ENCODE measurements at regions not wholly inside any gene's neighbourhood (a gene's known extent, or its start where the extent isn't known, plus 50 kb on each side); places are given as distances from the start of the nearest gene placed in this dataset.

DNA sequence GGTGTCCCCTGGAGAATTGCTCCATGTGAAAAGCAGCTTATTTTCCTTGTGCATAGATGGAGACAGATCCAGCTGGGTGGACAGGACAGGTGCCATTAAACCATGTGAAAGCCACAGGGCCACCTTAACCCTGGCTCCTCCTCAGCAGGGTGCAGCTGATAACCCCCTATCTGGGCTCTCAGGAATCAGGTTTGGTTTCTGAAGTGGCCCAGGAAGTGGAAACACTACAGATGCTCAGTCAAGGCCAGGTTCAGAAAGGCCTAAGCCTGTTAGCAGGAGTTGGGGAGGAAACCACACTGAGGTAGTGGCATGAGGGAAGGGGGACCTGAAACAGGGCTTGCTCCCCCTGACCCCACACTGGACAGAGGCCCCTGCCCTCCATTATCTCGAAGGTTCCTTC, 217.0 kb downstream of the SPP2 start:
- H3K18ac ChIP-seq (ENCODE audit: low read length): no peak overlapping the region
- H3K36me3 ChIP-seq (ENCODE audit: control insufficient read depth in 1 of 2, insufficient read depth in 2 of 2, low read length in 2 of 2): no peaks in the 10 kb centered on the region
- DNase-seq: no peak
- H4K8ac ChIP-seq (ENCODE audit: low read depth, low read length): no peak overlapping the region
- no peaks in the 10 kb centered on the region for H3K79me2 ChIP-seq (ENCODE audit: control insufficient read depth, insufficient read depth, low read length, poor library complexity)
- H4K91ac ChIP-seq (ENCODE audit: low read depth, low read length): no peak overlapping the region
- no peaks in the 10 kb centered on the region for H3K9me3 ChIP-seq (ENCODE audit: insufficient read depth, low read depth, low read length)
- no peak overlapping the region for H2BK120ac ChIP-seq (ENCODE audit: insufficient read depth, low read length, poor library complexity)
- no peak overlapping the region for H2AFZ ChIP-seq (ENCODE audit: insufficient read depth, low read length, poor library complexity)
- H4K12ac ChIP-seq (ENCODE audit: low read depth, low read length): no peak overlapping the region
- peaks cover 4 to 6% of the 10 kb centered on the region in 2 experiments for H3K4me1 ChIP-seq (ENCODE audit: control insufficient read depth in 1 of 2, insufficient read depth in 2 of 2, low read length in 2 of 2)
- H3K4ac ChIP-seq (ENCODE audit: low read depth, low read length): no peak overlapping the region
- no peak overlapping the region for H2BK12ac ChIP-seq (ENCODE audit: low read length)
- no peaks in the 10 kb centered on the region for H3K27me3 ChIP-seq (ENCODE audit: insufficient read depth, low read length)
- no peak overlapping the region for H3K9ac ChIP-seq (ENCODE audit: low read length)
- no peak overlapping the region for H3K4me2 ChIP-seq (ENCODE audit: low read length)
- no peak overlapping the region for H2AK5ac ChIP-seq (ENCODE audit: low read length)
- WGBS (ENCODE audit: extremely low coverage, insufficient coverage, insufficient read length): no CpG with 5 or more reads among the region's 1 CpG
- H2BK5ac ChIP-seq (ENCODE audit: low read depth, low read length, poor library complexity): no peak overlapping the region
- H3K79me1 ChIP-seq (ENCODE audit: low read length): no peaks in the 10 kb centered on the region
- no peak overlapping the region for H3K4me3 ChIP-seq (ENCODE audit: low read depth, low read length)
- no peak overlapping the region for H3K23ac ChIP-seq (ENCODE audit: low read length)
- no peak overlapping the region for H3K27ac ChIP-seq (ENCODE audit: low read depth, low read length)
- no peak overlapping the region for H3K14ac ChIP-seq (ENCODE audit: low read length)

DNA sequence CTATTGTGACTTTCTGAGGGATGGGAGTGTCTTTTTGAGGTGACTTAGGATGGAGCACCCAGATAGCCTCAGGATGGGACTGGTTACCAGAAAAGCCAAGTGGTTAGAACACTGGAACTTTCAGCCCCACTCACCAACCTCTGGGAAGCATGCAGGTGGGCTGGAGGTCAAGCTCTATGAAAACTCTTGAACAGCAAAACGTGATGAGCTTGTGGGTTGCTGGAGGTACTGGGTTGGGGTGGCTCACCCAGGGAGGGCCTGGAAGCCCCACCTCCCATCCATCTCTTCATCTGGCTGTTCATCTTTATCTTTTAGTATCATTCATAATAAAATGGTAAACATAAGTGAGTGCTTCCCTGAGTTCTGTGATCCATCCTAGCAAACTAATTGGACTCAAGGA, 216.4 kb downstream of the SPP2 start:
- Histone ChIP-seq H2BK120ac (ENCODE audit: insufficient read depth, low read length, poor library complexity) (no peak overlapping the region), H3K36me3 (ENCODE audit: control insufficient read depth in 1 of 2, insufficient read depth in 2 of 2, low read length in 2 of 2) (no peaks in the 10 kb centered on the region), H2AFZ (ENCODE audit: insufficient read depth, low read length, poor library complexity) (no peak overlapping the region), H3K23ac (ENCODE audit: low read length) (no peak overlapping the region), H3K79me2 (ENCODE audit: control insufficient read depth, insufficient read depth, low read length, poor library complexity) (no peaks in the 10 kb centered on the region), H3K9ac (ENCODE audit: low read length) (no peak overlapping the region), H3K27ac (ENCODE audit: low read depth, low read length) (no peak overlapping the region), H3K4me1 (ENCODE audit: control insufficient read depth in 1 of 2, insufficient read depth in 2 of 2, low read length in 2 of 2) (peaks cover 3 to 4% of the 10 kb centered on the region in 2 experiments), H4K8ac (ENCODE audit: low read depth, low read length) (no peak overlapping the region), H4K12ac (ENCODE audit: low read depth, low read length) (no peak overlapping the region), H2BK12ac (ENCODE audit: low read length) (no peak overlapping the region), H3K9me3 (ENCODE audit: insufficient read depth, low read depth, low read length) (no peaks in the 10 kb centered on the region), H3K4me2 (ENCODE audit: low read length) (no peak overlapping the region), H4K91ac (ENCODE audit: low read depth, low read length) (no peak overlapping the region), H3K14ac (ENCODE audit: low read length) (no peak overlapping the region), H2AK5ac (ENCODE audit: low read length) (no peak overlapping the region), H3K4ac (ENCODE audit: low read depth, low read length) (no peak overlapping the region), H3K4me3 (ENCODE audit: low read depth, low read length) (no peak overlapping the region), H3K18ac (ENCODE audit: low read length) (no peak overlapping the region), H2BK5ac (ENCODE audit: low read depth, low read length, poor library complexity) (no peak overlapping the region), H3K79me1 (ENCODE audit: low read length) (no peaks in the 10 kb centered on the region), H3K27me3 (ENCODE audit: insufficient read depth, low read length) (no peaks in the 10 kb centered on the region)
- whole genome bisulfite sequencing (ENCODE audit: extremely low coverage, insufficient coverage, insufficient read length): no CpG with 5 or more reads among the region's 1 CpG
- no peak for DNase-seq

DNA sequence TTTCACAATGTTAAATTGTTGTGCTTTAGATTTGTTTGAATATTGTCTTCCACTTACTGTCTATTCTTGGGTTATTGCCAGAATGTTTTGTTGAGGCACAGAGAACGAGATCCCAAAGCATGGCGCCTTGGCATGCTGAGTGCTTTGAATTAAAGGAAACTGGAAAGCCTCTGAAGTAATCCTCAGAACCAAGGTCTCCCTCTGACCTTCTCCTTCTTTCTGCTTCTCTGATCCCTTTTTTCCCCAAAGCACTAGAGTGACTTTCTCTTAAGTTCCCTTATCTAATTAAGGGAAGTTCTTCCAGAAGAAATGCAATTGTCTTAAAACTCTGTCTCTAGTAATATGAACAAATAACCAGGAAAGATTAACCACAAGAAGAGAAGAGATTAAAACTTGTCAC, 214.7 kb downstream of the SPP2 start:
- no peak overlapping the region for H3K9ac ChIP-seq (ENCODE audit: low read length)
- H3K79me2 ChIP-seq (ENCODE audit: control insufficient read depth, insufficient read depth, low read length, poor library complexity): no peaks in the 10 kb centered on the region
- no peak overlapping the region for H3K18ac ChIP-seq (ENCODE audit: low read length)
- no peaks in the 10 kb centered on the region for H3K79me1 ChIP-seq (ENCODE audit: low read length)
- no peak overlapping the region for H2AFZ ChIP-seq (ENCODE audit: insufficient read depth, low read length, poor library complexity)
- no peak overlapping the region for H3K4ac ChIP-seq (ENCODE audit: low read depth, low read length)
- H3K4me2 ChIP-seq (ENCODE audit: low read length): no peak overlapping the region
- no peaks in the 10 kb centered on the region for H3K27me3 ChIP-seq (ENCODE audit: insufficient read depth, low read length)
- no peak overlapping the region for H2AK5ac ChIP-seq (ENCODE audit: low read length)
- WGBS (ENCODE audit: extremely low coverage, insufficient coverage, insufficient read length): no CpG with 5 or more reads among the region's 2 CpGs
- no peak for DNase-seq
- no peak overlapping the region for H3K14ac ChIP-seq (ENCODE audit: low read length)
- no peak overlapping the region for H4K91ac ChIP-seq (ENCODE audit: low read depth, low read length)
- H2BK12ac ChIP-seq (ENCODE audit: low read length): no peak overlapping the region
- no peak overlapping the region for H3K23ac ChIP-seq (ENCODE audit: low read length)
- no peak overlapping the region for H3K4me3 ChIP-seq (ENCODE audit: low read depth, low read length)
- no peaks in the 10 kb centered on the region for H3K36me3 ChIP-seq (ENCODE audit: control insufficient read depth in 1 of 2, insufficient read depth in 2 of 2, low read length in 2 of 2)
- H4K8ac ChIP-seq (ENCODE audit: low read depth, low read length): no peak overlapping the region
- peaks cover 3% of the 10 kb centered on the region in 2 experiments for H3K4me1 ChIP-seq (ENCODE audit: control insufficient read depth in 1 of 2, insufficient read depth in 2 of 2, low read length in 2 of 2)
- H4K12ac ChIP-seq (ENCODE audit: low read depth, low read length): no peak overlapping the region
- H2BK120ac ChIP-seq (ENCODE audit: insufficient read depth, low read length, poor library complexity): no peak overlapping the region
- no peak overlapping the region for H2BK5ac ChIP-seq (ENCODE audit: low read depth, low read length, poor library complexity)
- no peak overlapping the region for H3K27ac ChIP-seq (ENCODE audit: low read depth, low read length)
- H3K9me3 ChIP-seq (ENCODE audit: insufficient read depth, low read depth, low read length): no peaks in the 10 kb centered on the region

DNA sequence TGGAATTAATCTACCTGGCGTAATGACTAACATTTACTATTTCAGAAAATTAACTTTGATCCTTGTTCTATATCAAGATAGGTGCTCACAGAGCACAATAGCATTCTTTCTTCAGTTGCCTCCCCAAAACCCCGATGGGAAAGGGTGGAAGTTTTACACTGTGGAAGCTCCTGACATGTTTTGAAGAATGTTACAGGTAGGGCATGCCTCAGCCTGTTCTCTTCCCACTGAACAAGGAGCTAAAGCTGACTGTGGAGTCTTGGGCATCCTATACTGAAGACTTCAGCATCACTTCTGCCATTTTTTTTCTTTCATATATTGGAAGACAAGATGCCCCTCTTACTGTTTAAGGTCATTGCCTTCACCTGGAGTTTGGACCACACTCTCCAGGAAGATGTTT, 211.2 kb downstream of the SPP2 start:
- H3K79me2 ChIP-seq (ENCODE audit: control insufficient read depth, insufficient read depth, low read length, poor library complexity): no peaks in the 10 kb centered on the region
- WGBS (ENCODE audit: extremely low coverage, insufficient coverage, insufficient read length): no CpG with 5 or more reads among the region's 2 CpGs
- no peak overlapping the region for H2BK12ac ChIP-seq (ENCODE audit: low read length)
- H3K9me3 ChIP-seq (ENCODE audit: insufficient read depth, low read depth, low read length): no peaks in the 10 kb centered on the region
- no peak overlapping the region for H2BK5ac ChIP-seq (ENCODE audit: low read depth, low read length, poor library complexity)
- no peak overlapping the region for H3K4me2 ChIP-seq (ENCODE audit: low read length)
- H2BK120ac ChIP-seq (ENCODE audit: insufficient read depth, low read length, poor library complexity): no peak overlapping the region
- H4K12ac ChIP-seq (ENCODE audit: low read depth, low read length): no peak overlapping the region
- H2AK5ac ChIP-seq (ENCODE audit: low read length): no peak overlapping the region
- no peak for DNase-seq
- H3K4ac ChIP-seq (ENCODE audit: low read depth, low read length): no peak overlapping the region
- H3K79me1 ChIP-seq (ENCODE audit: low read length): no peaks in the 10 kb centered on the region
- H2AFZ ChIP-seq (ENCODE audit: insufficient read depth, low read length, poor library complexity): no peak overlapping the region
- peaks cover 3% of the 10 kb centered on the region in 2 experiments for H3K4me1 ChIP-seq (ENCODE audit: control insufficient read depth in 1 of 2, insufficient read depth in 2 of 2, low read length in 2 of 2)
- H3K23ac ChIP-seq (ENCODE audit: low read length): no peak overlapping the region
- no peak overlapping the region for H3K9ac ChIP-seq (ENCODE audit: low read length)
- H3K27me3 ChIP-seq (ENCODE audit: insufficient read depth, low read length): no peaks in the 10 kb centered on the region
- H3K36me3 ChIP-seq (ENCODE audit: control insufficient read depth in 1 of 2, insufficient read depth in 2 of 2, low read length in 2 of 2): no peaks in the 10 kb centered on the region
- H4K8ac ChIP-seq (ENCODE audit: low read depth, low read length): no peak overlapping the region
- H3K27ac ChIP-seq (ENCODE audit: low read depth, low read length): no peak overlapping the region
- H3K18ac ChIP-seq (ENCODE audit: low read length): no peak overlapping the region
- H3K4me3 ChIP-seq (ENCODE audit: low read depth, low read length): no peak overlapping the region
- H3K14ac ChIP-seq (ENCODE audit: low read length): no peak overlapping the region
- H4K91ac ChIP-seq (ENCODE audit: low read depth, low read length): no peak overlapping the region
